HG03135 (cell line): ENCODE measurements at regions not wholly inside any gene's neighbourhood (a gene's known extent, or its start where the extent isn't known, plus 50 kb on each side); places are given as distances from the start of the nearest gene placed in this dataset.
"Not testable (repeated sequence)": the region's sequence is repeated elsewhere in the genome, so short reads cannot be mapped to it uniquely, and the experiment has no call there.

Experiments
- ATAC-seq: cut with Tn5 transposase; IDR thresholded peaks from one replicate; pipeline ENCODE4 v1.9.1; 2021; ENCODE audit warnings: mild to moderate bottlenecking, moderate library complexity; ENCODE audit not compliant: unreplicated experiment

DNA sequence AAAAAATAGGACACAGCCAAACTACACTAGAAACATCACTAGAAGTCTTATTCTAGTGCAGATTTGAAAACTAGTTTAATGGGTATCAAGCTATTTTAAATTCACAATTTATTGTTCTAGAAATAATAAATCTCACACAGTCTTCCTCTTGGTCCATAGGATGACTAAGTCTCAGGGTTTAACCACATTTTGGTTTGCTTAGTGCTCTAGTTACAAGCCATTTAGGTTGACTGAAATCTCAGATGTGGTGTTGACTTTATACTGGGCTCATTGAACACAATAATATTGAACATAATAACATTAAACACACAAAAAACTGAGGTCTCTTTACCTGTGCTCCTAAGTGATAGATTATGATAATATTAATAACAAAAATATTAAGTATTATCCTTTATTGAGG, 760.3 kb upstream of the CCDC179 start:
- ATAC-seq: no peak

- no peak for ATAC-seq
Measured at GRCh38 chr11:23632293-23632692, 772.0 kb upstream of the CCDC179 start.

- ATAC-seq: no peak
Measured at GRCh38 chr11:23644443-23644842, 784.2 kb upstream of the CCDC179 start.

GRCh38 chr11:23652336-23652735, 792.1 kb upstream of the CCDC179 start:
- ATAC-seq: not testable (repeated sequence)

GRCh38 chr11:23653071-23653675, 792.9 kb upstream of the CCDC179 start:
- ATAC-seq: no peak

GRCh38 chr11:23668324-23668723, 808.0 kb upstream of the CCDC179 start:
- ATAC-seq: no peak

DNA sequence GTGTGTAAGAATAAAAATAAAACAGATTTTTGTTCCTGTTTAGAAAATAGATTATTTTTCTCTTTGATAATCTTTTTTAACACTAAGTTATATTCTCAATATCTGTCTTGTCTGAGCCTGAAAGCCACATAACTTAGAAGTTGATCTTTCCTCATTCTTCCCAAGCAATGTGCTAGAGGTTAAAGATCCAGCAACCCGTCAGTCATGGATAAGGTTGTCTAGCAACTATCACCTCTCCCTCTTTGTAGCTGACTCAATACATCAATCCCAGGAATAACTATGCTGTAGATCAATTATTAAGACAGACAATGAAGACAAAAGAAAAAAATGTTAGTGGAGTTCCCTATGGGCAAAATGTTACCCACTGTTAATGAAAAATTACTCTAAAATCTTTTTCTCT, 813.1 kb upstream of the CCDC179 start:
- no peak for ATAC-seq

DNA sequence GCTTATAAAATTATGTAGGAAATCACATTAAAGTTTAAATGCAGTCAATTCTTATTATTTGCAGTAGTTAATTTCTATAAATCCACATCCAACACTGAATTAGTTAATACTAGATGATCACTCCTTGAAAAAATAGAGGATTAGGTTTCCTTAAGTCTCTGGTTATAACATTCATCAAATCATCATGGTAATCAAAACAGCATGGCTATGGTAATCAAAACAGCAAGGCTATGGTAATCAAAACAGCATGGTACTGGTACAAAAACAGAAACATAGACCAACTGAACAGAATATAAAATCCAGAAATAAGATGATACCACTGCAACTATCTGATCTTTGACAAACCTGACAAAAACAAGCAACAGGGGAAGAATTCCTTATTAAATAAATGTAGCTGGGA, 814.6 kb upstream of the CCDC179 start:
- ATAC-seq: no peak

DNA sequence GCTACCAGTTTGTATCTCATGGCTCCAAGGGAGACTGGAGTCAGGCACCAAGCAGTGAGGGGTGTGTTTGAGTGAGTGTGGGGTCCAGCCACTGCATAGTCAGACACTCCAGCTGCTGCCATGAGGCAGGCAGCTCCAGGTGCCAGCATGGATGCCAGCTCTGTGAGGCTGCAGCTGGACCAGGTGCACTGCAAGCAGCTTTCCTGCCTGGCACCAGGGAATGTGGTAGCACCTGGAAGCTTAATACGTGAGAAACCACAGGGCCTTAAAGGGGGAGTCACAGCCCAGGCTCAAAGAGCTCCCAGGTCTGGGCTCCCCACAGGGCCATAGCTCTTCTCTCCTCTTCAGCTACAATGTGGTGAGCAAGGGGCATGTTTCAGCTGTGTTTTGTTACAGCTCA, 817.8 kb upstream of the LUZP2 start:
- ATAC-seq: no peak

DNA sequence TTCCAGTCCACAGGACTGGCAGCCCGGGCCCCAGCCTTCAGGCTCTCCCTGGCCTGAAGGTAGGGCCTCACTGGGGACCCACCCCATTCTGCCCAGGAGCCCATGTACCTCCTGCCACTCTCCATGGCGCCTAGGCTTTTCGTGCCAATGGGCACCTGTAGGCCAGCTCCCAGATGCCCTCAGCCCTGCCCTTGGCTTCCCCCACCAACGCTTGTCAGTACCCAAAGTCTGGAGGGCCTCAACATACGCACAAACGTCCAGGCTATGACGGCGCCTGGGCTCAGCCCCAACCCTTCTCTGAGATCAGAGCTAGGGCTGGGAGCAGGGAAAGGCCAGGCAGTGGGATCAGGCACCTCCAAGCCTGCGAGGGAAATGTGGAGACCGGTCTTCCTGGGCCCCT, 816.9 kb upstream of the LUZP2 start:
- no peak for ATAC-seq

DNA sequence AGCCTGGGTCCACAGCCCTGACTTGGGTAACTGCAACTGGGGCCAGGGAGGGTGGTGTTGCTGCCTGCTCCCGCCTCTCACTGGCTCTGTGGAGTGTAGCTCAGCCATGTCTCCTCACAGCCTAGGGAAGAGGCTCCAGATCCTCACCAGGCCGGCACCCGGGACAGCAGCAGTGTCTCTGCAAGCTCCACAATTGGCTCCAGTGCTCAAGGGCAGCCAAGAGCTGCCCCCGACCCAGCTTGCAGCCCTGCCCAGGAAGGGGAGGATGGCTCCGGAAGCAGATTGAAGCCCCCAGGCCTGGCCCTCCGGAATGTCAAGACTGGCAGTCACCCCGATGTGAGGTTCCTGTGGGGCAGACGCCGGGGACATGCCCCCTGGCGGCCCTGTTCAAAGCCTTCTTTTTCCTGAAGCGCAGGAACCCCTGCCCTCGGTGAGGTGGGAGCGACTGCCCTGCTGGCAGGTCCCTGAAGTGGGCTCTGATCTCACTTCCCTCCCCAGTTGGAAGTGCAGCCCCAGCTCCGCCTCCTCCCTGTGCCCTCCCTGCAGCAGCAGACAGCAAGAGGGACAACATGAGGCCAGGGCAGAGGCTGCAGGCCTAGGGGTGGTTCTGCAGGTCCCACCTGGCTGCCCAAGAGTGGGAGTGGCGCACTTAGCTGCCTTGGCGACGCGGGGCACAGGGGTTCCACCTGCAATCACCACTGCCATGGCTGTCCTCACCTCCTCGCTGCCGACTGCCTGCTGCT, 816.2 kb upstream of the LUZP2 start:
- ATAC-seq: no peak

- ATAC-seq: no peak
Measured at GRCh38 chr11:23684701-23685100, 812.2 kb upstream of the LUZP2 start.

DNA sequence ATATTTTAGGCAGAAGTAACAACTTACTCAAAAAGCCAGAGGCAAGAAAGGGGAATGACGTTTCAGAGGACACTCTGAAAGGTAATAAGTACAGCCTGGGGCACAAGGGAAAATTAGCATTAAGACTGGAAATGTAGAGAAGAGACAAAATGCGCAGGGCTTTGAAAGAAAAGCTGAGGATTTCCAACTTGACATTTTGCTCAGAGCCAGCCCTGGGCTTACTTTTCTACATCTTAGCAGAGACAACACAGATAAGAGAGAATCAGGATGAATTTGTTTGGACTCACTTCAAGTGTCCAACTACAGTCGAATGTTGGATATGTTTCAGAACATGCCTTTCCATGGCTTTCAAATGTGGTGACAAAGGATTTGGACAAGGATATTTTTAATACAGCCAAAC, 808.9 kb upstream of the LUZP2 start:
- no peak for ATAC-seq

GRCh38 chr11:23688411-23688810, 808.4 kb upstream of the LUZP2 start:
- ATAC-seq: no peak

- ATAC-seq: no peak
Measured at GRCh38 chr11:23688835-23689234, 808.0 kb upstream of the LUZP2 start.

DNA sequence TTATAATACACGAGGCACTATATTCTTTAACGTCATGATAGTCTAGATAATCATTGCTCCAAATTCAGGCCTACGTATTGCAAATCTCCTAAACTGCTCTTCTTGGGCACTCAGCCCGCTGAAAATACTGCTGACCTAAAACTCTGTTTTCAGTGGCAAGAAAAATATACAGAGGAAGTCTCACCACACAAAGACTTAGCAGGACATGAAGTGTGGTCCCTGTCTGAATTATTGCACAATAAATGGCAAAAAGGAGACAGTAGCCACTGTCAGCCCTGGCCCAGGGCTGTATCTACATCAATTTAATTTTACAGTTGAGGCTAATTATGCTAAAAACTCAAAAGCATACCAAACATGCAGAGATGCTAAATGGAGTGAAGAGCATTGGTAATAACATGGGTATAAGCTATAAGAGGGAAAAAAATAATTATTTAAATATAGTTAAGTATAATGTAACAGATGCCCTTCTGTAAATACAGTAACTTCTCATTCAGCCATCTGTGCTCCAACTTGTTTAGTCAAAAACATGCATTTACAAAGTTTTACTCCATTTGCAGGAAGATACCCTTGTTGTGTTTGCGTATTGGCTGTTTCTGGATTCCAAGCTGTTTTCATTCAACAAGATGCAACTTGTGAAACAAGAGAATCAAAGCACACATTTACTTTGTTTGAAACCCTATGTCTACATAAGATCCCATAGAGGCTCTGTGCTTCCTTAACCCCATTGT, 800.0 kb upstream of the LUZP2 start:
- no peak for ATAC-seq

GRCh38 chr11:23704183-23704582, 792.7 kb upstream of the LUZP2 start:
- ATAC-seq: no peak

GRCh38 chr11:23711981-23712380, 784.9 kb upstream of the LUZP2 start:
- ATAC-seq: no peak

GRCh38 chr11:23719016-23719415, 777.8 kb upstream of the LUZP2 start:
- no peak for ATAC-seq

GRCh38 chr11:23723861-23724260, 773.0 kb upstream of the LUZP2 start:
- no peak for ATAC-seq

- no peak for ATAC-seq
Measured at GRCh38 chr11:23725752-23726151, 771.1 kb upstream of the LUZP2 start.

DNA sequence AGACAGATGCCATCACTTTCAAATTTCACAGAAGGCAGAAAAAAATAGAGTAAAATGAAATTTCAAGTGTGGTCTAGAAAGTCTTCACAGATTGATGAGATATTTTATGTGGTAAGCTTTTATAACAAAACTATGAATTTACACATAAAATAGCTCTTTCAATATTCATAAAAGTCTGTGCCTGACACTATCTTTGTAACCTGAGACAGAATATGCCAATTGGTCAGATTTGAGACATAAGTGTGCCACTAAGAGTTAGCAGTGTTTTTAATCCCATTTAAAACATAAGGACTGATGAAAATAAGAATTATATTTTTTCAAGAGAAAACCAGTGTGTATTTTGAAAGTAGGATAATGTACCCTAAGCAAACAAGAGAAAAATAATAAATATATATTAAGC, 769.5 kb upstream of the LUZP2 start:
- no peak for ATAC-seq
